Endodermal cell (in vitro differentiated cells): ENCODE measurements at regions not wholly inside any gene's neighbourhood (a gene's known extent, or its start where the extent isn't known, plus 50 kb on each side); places are given as distances from the start of the nearest gene placed in this dataset.

Experiments
- DNase-seq: peaks from one replicate; pipeline ENCODE4 v3.0.0-alpha.2; 2017
- H3K27ac ChIP-seq: 2 replicates; pipeline ENCODE4 v1.5.1; 2013; ENCODE audit warnings: mild to moderate bottlenecking, low read depth, low read length, moderate library complexity
- H3K27me3 ChIP-seq: 2 replicates; pipeline ENCODE4 v1.6.1; 2013; ENCODE audit warnings: mild to moderate bottlenecking, low read length, moderate library complexity; ENCODE audit not compliant: insufficient read depth, control insufficient read depth, poor library complexity, severe bottlenecking
- H3K36me3 ChIP-seq: 2 replicates; pipeline ENCODE4 v1.7.0; 2013; ENCODE audit warnings: mild to moderate bottlenecking, low read length, moderate library complexity; ENCODE audit not compliant: control insufficient read depth, insufficient read depth
- H3K4me1 ChIP-seq: one replicate; pipeline ENCODE4 v1.7.0; 2013; ENCODE audit warnings: low read length; ENCODE audit not compliant: control insufficient read depth, insufficient read depth
- H3K4me3 ChIP-seq: 2 replicates; pipeline ENCODE4 v1.5.1; 2013; ENCODE audit warnings: mild to moderate bottlenecking, low read length, moderate library complexity
- H3K9ac ChIP-seq: 2 replicates; pipeline ENCODE4 v1.6.1; 2013; ENCODE audit warnings: mild to moderate bottlenecking, low read length, moderate library complexity; ENCODE audit not compliant: poor library complexity, severe bottlenecking; ENCODE audit errors: extremely low read depth
- H3K9me3 ChIP-seq: 2 replicates; pipeline ENCODE4 v1.6.1; 2013; ENCODE audit warnings: mild to moderate bottlenecking, low read length, moderate library complexity; ENCODE audit not compliant: control insufficient read depth
- H3K27ac Mint-ChIP-seq: 2 replicates; pipeline ENCODE4 v1.8.0; 2020; ENCODE audit warnings: mixed read lengths
- H3K27me3 Mint-ChIP-seq: 2 replicates; pipeline ENCODE4 v1.8.0; 2021; ENCODE audit warnings: mild to moderate bottlenecking, mixed read lengths; ENCODE audit not compliant: insufficient read depth
- H3K36me3 Mint-ChIP-seq: 2 replicates; pipeline ENCODE4 v1.8.0; 2020; ENCODE audit warnings: low read depth, mixed read lengths
- H3K4me1 Mint-ChIP-seq: 2 replicates; pipeline ENCODE4 v1.8.0; 2020; ENCODE audit warnings: mixed read lengths
- H3K4me3 Mint-ChIP-seq: 2 replicates; pipeline ENCODE4 v1.8.0; 2020; ENCODE audit warnings: mild to moderate bottlenecking, moderate library complexity, mixed read lengths
- H3K9me3 Mint-ChIP-seq: 2 replicates; pipeline ENCODE4 v1.8.0; 2020; ENCODE audit warnings: mild to moderate bottlenecking, mixed read lengths
- CTCF ChIP-seq: fragments of 200-600 bp; sonication (generic); conservative IDR thresholded peaks from 2 replicates; pipeline ENCODE4 v1.5.0; 2021; ENCODE audit warnings: antibody characterized with exemption, mild to moderate bottlenecking
- WGBS, 2 experiments: methylation state at CpG; one replicate each; pipeline versions ENCODE4 v1.1.5 to v1.1.7; 2013; ENCODE audit warnings: missing lambda C conversion rate in 2 of 2, mixed read lengths in 1 of 2; ENCODE audit not compliant: insufficient coverage in 1 of 2, insufficient read length in 1 of 2; 5-methylcytosine and 5-hydroxymethylcytosine counted together

- Histone ChIP-seq H3K4me3 (no peak overlapping the region), H3K36me3 (no peaks in the 10 kb centered on the region), H3K27me3 (no peaks in the 10 kb centered on the region), H3K27ac (no peak overlapping the region), H3K4me1 (peaks cover 3% of the 10 kb centered on the region), H3K9ac (no peak overlapping the region), H3K9me3 (no peaks in the 10 kb centered on the region)
- 88 to 93% methylated on average over 1 of the region's 1 CpG for WGBS, 2 experiments
- Mint-ChIP-seq H3K36me3 (no peaks in the 10 kb centered on the region), H3K4me3 (no peak overlapping the region), H3K9me3 (no peaks in the 10 kb centered on the region), H3K27ac (no peak overlapping the region), H3K27me3 (peaks cover 5% of the 10 kb centered on the region), H3K4me1 (no peaks in the 10 kb centered on the region)
- no peak for TF ChIP-seq CTCF
- DNase-seq = no peak
Observed at GRCh38 chr9:111186021-111186530, 143.9 kb downstream of the OR2K2 start.

- no peak overlapping the region for H3K9ac ChIP-seq
- no peak for DNase-seq
- no peaks in the 10 kb centered on the region for H3K9me3 ChIP-seq
- 93% methylated on average over 2 of the region's 2 CpGs; no CpG with 5 or more reads in 1 of the 2 experiments for WGBS, 2 experiments
- TF ChIP-seq CTCF = no peak
- no peaks in the 10 kb centered on the region for H3K27me3 ChIP-seq
- Mint-ChIP-seq H3K27ac (no peak overlapping the region), H3K4me3 (no peak overlapping the region), H3K4me1 (peaks cover 3% of the 10 kb centered on the region), H3K36me3 (no peaks in the 10 kb centered on the region), H3K9me3 (no peaks in the 10 kb centered on the region), H3K27me3 (peaks cover 5% of the 10 kb centered on the region)
- H3K36me3 ChIP-seq = no peaks in the 10 kb centered on the region
- no peaks in the 10 kb centered on the region for H3K4me1 ChIP-seq
- H3K27ac ChIP-seq = no peak overlapping the region
- H3K4me3 ChIP-seq = no peak overlapping the region
Observed at GRCh38 chr9:111180811-111181210, 142.5 kb upstream of the LPAR1 start.

GRCh38 chr9:111179577-111179976, 141.3 kb upstream of the LPAR1 start:
- Mint-ChIP-seq H3K9me3 (no peaks in the 10 kb centered on the region), H3K27me3 (peaks cover 5% of the 10 kb centered on the region), H3K36me3 (no peaks in the 10 kb centered on the region), H3K4me3 (no peak overlapping the region), H3K4me1 (peaks cover 3% of the 10 kb centered on the region), H3K27ac (no peak overlapping the region)
- no peak for TF ChIP-seq CTCF
- H3K4me1 ChIP-seq = no peaks in the 10 kb centered on the region
- no peaks in the 10 kb centered on the region for H3K9me3 ChIP-seq
- 88 to 96% methylated on average over 5 of the region's 5 CpGs for WGBS, 2 experiments
- H3K4me3 ChIP-seq = no peak overlapping the region
- H3K27ac ChIP-seq = no peak overlapping the region
- no peak overlapping the region for H3K9ac ChIP-seq
- no peak for DNase-seq
- no peaks in the 10 kb centered on the region for H3K36me3 ChIP-seq
- no peaks in the 10 kb centered on the region for H3K27me3 ChIP-seq
